Stimulated activated naive CD8-positive, alpha-beta T cell treated with anti-CD3 and anti-CD28 coated beads, Interleukin-15, Interleukin-2, amounts not matched to agents 100 U/mL and 50 U/mL, for 24 hours (primary cell): ENCODE measurements at regions not wholly inside any gene's neighbourhood (a gene's known extent, or its start where the extent isn't known, plus 50 kb on each side); places are given as distances from the start of the nearest gene placed in this dataset.
"Not testable (repeated sequence)": the region's sequence is repeated elsewhere in the genome, so short reads cannot be mapped to it uniquely, and the experiment has no call there.

Experiments used
- ATAC-seq: fragments of 150-1000 bp; cut with Tn5 transposase; one replicate; pipeline ENCODE4 v1.10.0; 2021
- DNase-seq: peaks from one replicate; pipeline ENCODE4 v3.0.0; 2021

DNA sequence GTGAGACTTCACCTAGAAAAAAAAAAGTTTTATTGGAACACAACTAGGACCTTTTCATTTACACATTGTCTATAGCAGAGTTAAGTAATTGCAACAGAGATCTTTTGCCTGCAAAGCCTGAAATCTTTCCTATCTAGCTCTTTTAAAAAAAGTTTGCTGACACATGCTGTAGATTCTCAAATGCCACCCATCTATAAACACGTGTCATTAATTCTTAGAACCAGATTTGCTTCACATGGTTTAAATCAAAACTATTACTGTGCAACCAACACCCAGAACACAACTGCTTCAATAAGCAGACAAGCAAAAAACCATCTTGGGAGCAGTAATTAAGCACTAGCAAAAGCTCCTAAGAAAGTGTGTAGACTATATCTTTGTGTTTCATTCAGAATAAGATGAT is 55.0 kb downstream of the OXSM start:
- no peak for DNase-seq
- no peak for ATAC-seq

DNA sequence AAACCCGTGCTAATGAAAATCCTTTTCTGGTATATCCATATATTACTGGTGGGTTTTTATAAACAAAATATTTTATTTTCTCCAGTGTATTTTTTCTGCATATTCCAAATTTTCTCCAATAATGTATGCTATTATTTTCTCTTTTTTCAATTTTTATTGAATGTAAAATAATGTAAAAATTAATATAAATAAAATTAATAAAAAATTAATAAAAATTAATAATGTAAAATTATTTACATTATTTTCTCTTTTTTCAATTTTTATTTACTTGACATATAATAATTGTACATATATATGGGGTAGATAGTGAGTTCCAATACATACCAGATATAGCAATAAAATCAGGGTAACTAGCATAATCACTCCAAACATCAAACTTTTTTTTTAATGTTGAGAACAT is 56.4 kb downstream of the OXSM start:
- DNase-seq (no peak), ATAC-seq (no peak)

DNA sequence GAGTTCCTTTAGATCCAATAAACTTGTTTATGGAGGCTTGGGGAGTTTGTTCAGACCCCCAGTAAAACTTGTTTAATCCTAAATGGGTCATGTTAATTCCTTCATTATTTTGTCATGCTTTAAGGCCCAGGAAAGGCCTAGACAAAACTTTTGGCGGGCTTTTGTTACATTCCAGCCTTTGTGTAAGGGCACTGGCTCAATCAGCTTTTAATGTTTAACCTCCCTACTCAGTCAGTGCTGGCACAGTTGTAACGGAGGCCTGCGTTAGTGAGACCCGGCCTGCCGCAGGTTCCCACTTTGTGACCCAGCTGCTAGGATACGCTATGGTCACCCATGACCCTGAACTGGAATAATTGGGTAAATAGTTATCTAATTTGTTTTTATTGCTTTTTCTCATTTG is 59.2 kb downstream of the OXSM start:
- DNase-seq: no peak

DNA sequence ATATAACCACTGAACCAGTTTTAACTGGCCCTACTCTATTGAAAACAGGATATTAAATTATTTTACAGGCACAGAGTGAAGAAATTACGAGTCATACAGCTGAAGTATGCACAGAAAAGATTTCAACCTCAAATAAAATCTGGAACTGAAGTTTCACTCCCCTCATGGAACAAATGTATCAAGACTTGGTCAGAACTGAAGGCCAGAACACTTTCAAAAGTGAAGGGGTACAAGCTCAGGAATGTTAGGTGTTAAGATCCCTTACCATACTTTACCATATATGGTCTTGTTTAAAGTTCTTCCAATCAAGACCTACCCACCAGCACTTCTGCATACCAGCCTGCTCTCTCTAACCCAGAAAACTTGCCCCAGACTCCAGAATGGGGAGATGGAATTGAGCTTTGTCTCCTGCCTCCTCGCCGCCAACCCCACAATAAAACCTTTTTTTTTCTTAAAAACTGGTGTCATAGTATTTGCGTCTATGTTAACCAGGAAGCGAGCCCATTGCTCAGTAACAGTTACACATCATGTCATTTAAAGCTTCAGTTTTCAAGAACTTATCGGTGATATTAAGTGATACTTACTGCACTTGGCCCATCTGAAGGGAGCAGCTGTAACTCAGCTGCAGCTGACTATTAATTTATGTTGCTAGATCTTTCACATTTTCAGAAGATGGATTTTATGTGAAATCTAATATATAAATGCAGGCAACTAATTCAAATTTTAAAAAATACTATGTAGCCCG is 59.9 kb downstream of the OXSM start:
- DNase-seq (no peak), ATAC-seq (peak; percentile 90)

More for the DNA sequence above, 59.2 kb downstream of the OXSM start:
- no peak for ATAC-seq

DNA sequence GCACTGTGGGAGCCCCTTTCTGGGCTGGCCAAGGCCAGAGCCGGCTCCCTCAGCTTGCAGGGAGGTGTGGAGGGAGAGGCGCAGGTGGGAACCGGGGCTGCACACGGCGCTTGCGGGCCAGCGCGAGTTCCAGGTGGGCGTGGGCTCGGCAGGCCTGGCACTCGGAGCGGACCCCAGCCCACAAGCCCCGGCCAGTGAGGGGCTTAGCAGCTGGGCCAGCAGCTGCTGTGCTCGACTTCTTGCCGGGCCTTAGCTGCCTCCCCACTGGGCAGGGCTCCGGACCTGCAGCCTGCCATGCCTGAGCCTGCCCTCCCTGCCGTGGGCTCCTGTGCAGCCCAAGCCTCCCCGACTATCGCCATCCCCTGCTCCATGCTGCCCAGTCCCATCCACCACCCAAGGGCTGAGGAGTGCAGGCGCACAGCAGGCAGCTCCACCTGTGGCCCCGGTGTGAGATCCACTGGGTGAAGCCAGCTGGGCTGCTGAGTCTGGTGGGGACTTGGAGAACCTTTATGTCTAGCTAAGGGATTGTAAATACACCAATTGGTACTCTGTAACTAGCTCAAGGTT is 61.9 kb downstream of the OXSM start:
- not testable (repeated sequence) for DNase-seq, ATAC-seq

DNA sequence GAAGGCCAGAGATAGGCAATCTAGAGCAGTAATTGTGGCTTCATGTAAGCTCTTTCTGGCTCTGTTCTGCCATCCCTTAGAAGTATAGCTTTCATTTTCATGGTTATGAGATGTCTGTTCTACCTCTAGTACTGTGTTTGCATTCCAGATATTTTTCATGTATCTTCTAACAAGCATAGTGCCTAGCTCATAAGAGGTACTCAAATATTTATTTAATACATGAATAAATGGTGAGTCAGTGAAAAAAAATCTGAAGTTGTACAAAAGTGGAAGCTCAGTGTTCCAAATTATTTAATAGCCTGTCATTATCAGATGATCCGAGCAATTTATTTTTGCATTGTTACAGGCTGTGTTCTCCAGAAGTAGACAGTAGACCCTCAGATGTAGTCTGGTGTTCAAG is 64.3 kb downstream of the OXSM start:
- no peak for DNase-seq
- ATAC-seq: no peak

DNA sequence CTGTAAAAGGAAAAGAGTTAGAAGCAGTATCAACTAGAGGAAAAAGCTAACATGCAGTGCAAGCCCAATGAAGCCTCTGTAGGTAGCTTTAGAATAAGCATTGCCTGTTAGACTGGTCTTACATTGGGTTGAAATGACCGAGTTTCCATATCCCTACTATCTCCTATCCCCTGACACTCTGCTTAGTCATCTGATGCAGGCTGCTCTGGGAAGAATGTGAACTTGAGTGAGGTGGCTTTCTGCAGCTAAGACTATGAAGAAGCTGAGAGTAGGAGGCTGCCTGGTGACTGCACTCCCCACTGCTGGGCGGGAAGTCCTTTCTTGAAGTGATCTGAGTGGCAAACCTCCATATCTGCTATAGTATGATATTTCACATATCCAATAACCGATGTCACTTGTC is 64.7 kb downstream of the OXSM start:
- peak; percentile 38 for ATAC-seq

DNA sequence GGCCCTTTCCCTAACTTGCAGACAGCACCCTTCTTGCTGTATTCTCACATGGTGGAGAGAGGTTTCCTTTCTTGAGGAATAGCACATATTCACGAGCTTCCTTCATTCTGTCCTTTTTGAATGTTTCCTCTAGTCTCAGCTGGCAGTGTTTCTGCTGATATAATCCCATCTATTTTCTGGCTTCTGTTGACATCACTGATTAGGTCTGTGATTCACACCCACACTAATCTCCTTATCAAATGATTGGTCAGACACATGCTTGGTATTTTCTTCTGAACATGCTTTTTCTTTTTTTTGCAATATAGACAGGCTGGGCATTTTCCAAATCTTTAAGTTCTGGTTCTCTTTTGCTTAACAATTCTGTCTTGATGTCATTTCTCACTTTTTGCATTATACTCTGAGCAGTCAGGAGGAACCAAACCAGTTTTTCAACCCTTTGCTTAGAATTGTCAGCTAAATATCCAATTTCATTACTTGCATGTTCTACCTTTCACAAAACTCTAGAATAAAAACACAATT is 65.4 kb downstream of the OXSM start:
- ATAC-seq (no peak), DNase-seq (no peak)

More for the DNA sequence above, 64.7 kb downstream of the OXSM start:
- DNase-seq: no peak

DNA sequence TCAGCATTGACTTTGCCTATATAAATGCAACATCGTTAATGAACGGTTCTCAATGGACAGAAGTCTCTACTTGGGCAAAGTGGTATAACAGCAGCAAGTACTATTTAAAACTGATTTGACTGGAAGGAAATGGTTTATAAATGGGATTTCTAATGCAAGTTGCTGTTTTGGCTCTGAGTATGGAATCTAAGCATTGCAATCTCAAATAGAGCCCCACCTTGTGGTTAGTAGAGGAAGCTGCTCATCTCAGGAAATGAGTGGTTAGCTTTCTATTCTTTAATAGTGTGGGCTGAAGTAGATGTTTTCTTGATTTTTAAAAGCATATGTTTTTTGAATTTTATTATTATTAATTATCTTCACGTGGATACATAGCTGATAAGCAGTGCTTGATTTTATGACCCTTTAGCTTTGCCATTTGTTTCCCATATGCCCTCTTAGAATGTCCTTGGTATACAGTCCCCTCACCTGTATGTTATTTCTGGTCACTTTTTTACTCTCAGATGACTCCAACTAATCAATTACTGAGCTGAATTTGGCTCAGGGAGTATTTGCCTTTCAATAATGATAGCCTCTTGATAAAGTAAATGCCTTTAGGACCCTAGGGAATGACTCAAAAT is 67.1 kb downstream of the OXSM start:
- ATAC-seq: peak; percentile 72
- DNase-seq: no peak

DNA sequence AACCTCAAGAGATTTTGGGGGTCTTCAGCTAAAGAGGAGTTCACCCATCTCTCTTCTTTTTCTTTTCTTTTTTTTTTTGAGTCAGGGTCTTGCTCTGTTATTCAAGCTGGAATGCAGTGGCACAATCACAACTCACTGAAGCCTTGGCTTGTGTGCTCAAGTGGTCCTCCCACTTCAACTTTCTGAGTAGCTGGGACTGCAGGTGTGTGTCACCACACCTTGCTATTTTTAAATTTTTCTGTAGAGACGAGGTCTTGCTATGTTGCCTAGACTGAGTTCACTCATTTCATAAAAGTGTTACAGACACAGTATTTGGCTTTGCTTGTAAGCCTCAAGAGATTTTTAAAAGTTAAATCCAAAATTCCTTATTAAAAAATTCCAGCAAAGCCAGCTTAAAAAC is 71.7 kb downstream of the OXSM start:
- no peak for ATAC-seq
- no peak for DNase-seq

DNA sequence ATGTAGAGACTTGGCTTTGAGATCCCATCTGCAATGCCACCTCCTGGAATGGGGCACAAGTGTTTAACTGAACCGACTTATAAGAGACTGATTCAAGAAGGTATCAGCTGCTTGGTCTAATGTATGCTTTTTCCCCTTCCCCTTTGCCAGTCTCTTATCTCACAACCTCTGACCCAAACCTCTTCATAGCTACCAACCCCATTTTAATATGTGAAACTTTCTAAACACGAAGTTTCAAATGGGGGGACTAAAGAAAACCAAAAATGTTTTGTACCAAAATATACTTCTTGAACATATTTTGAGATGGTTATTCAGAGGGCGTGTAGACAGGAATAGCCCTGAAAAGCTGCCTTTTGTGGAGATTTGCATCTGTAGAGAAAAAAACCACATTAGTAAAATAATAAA is 73.1 kb downstream of the OXSM start:
- DNase-seq (no peak), ATAC-seq (no peak)

DNA sequence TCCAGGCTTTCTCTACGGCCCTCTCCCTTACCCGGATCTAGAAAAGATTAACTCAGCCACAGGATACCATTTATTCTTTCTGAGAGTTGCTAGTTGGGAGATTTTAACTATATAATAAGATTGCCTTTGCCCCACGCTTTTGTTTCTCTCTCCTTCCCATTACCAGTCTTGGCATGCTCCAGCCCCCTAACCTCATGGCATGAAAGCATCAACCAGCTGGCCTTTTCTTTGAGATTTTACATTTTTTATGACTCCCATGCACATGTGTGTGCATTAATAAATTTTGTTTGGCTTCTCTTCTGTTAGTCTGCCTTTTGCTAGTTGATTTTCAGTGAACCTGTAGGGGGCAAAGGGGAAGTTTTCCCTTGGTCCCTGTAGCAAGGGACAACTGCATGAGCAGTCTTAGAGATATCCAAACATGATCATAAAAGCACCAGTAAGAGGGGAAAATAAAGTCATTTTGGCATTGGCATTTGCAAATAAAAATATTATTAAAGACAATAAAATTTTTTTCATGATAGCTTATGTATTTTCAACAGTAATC is 73.6 kb downstream of the OXSM start:
- DNase-seq: no peak
- ATAC-seq: no peak

DNA sequence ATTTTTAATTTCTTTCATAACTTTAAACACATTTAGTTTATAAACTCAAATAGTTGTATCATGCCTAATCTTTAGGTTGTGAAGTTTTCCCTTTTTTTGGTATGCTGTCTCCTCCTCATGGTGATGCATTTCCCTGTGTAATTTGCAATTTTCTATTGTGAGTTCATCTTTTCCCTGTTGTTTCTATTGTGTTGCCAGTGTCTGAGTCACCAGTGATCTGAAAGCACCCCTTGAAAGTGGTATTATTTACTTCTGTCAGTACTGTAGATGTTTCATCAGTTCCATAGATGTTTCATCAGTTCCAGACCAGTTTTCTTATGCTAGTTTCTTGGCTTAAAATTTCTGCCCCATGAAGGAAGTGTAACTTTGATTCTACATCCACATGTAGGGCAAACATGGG is 80.6 kb downstream of the OXSM start:
- ATAC-seq: peak; percentile 75
- DNase-seq: no peak

DNA sequence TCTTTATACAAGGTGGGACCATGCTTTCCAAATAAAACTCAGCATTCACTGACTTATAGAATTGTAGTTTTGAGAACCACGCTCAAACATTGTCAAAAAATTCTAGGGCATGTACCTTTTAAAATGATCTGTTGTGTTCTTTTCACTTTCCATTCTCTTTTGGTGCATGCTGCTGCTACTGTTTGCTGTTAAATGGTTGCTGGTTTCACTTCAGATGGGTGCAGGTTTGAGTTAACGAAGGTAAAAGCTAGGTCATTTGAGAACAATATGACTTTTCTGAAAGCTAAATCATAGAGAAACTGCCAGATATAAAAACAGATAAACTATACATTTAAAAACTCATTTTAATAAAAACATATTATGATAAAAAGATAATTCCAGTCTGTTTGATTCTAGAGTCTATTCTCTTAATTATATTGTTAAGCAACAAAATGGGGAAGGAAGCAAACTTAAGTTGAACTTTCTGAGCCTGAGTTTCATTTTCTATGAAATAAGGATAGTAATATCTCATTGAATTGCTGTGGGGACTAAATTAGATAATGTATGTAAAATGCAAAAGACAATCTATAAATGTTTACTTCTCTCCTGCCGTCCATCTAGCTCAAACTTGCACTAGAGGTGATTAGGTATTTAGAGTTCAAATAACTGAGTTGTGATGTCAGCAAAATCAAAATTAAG is 82.4 kb downstream of the OXSM start:
- DNase-seq: no peak
- no peak for ATAC-seq

DNA sequence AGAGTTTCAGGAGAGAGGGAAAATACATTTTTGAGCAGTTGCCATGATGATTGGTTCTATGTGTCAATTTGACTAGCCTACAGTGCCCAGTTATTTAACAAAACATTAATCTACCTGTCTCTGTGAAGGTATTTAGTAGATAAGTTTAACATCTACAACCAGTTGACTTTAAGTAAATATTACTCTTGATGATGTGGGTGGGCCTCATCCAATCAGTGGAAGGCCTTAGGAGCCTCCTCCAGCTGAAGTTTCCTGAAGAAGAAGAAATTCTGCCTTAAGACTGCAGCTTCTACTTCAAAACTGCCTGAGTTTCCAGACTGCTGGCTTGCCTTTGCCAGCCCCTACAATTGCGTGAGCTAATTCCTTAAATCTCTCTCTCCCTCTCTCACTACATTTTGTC is 93.6 kb downstream of the OXSM start:
- ATAC-seq: no peak
- DNase-seq: no peak

DNA sequence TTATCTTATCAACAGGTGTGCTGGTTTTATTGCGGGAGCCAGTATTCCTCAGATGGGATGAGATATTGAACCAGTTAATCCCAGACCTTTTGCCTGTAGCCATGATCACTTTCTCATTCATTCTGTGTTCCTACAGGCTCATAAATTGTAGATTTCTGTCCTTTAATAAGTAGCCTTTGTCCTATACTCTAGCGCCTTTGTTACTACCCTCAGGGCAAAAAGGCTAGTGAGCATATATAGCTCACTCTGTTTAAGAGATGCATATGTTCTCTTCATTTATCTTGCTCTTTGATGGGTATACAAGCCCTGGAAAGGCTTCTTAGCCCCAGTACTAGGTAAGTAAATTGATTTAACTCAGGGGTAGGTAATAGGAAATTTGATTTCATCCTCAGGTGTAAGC is 95.1 kb downstream of the OXSM start:
- DNase-seq: no peak
- ATAC-seq: no peak

DNA sequence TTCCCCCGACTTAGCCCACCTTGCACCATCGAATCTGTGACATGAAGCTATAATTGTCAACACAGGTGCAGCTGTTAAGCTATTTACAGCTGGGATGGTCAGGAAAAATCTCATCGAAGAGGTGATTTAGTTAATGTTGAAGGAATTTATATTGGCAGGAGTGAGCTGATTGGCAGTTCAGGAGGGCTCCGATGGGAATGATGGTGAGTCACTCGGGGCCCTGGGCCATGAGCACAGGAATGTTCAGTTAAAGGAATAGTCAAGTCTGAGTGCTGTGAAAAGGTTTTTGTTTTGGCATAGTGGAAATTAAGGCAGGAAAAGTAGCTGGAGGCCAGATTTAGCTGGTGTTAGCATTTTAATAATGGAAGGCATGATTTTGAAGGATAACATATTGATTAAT is 95.7 kb downstream of the OXSM start:
- no peak for ATAC-seq
- no peak for DNase-seq

DNA sequence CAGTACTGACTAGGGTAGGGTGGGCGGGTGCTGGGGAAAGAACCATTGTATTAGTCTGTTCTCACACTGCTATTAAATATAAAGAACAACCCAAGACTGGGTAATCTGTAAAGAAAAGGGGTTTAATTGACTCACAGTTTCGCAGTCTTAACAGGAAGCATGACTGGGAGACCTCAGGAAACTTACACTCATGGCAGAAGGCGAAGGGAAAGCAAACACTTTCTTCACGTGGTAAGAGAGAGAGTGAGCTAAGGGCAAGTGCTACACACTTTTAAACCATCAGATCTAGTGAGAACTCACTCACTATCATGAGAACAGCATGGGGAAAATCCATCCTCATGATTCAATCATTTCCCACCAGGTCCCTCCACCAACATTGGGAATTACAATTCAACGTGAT is 98.0 kb downstream of the OXSM start:
- DNase-seq: no peak
- ATAC-seq: no peak

DNA sequence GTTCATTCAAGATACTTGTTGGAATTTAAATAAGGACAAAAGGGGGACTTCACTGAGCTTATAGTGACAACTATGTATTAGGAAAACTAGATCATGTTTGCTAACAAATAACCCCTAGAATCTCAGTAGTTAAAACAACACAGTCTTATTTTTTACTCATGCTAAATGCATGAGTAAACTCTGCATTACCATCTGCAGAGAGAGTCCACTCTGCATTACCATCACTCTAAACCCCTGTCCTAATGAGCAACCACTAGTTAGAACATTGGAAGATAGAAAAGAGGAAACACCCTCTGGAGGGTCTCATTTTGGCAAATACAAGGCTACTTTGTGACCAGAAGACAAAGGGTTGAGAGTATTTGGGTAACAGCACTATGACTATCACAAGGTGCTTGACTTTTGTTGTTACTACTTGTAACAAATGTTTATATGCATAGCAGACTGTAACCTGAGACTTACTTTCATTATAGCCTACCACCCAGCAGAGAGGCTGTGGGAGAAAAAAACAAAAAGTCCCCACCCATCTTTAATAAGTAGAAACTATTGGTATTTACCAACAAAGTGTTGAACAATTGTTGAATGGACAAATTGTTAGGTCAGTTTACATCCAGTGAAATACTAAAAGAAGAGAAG is 99.1 kb downstream of the OXSM start:
- DNase-seq (no peak), ATAC-seq (no peak)

DNA sequence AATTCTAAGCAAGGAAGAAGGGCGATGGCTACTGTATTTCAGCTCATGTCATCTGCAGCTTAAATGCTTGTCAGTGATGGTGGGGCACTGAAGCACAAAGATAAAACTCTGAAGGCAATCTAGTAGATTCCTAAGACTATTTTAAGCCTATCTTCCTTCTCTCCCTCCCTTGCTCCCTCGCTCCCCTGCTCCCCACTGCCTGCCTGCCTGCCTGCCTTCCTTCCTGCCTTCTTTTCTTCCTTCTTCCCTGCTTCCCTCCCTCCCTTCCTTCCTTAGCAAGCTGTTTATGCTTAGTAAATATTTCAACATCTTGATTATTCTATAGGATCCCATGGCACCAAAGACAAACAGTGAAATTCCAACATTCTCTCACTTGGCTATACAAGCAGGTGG is 99.6 kb downstream of the OXSM start:
- DNase-seq (no peak), ATAC-seq (no peak)

DNA sequence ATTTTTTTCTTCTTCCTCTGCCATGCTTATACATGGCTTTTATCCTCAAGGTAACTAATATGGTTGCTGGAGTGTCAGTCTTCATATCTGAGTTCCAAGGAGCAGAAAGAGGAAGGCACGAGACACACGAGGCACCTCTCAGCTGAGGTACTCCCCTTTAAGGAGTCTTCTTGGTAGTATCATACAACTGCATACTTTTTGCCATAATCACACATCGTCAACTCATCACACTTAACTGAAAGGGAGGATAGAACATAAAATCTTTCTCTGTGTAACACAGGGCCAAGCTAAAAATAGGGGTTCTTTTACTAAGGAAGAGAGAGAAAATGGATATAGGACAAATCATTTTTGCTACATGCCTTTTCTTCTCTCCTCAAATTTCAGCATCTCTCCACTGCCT is 104.2 kb downstream of the OXSM start:
- DNase-seq: no peak
- ATAC-seq: no peak

DNA sequence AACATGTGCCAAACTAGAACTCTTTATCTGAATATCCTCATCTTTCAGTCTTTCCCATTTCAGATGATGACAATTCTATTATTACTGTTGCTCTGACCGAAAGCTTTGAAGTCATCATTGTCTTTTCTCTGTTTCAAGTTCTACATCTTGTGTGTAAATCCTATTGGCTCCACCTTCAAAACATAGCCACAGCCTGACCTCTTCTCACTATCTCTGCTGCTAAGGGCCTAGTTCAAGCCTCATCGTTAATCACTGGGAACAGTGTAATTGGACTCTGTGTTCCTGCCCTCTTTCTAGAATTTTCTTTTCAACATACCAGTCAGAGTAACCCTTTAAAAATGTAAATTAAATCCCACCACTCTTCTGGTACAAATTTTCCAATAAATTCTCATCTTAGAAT is 105.1 kb downstream of the OXSM start:
- no peak for DNase-seq
- no peak for ATAC-seq
